GM19351 (cell line): ENCODE measurements at regions not wholly inside any gene's neighbourhood (a gene's known extent, or its start where the extent isn't known, plus 50 kb on each side); places are given as distances from the start of the nearest gene placed in this dataset.

Experiments
- ATAC-seq: cut with Tn5 transposase; IDR thresholded peaks from one replicate; pipeline ENCODE4 v1.9.1; 2021; ENCODE audit warnings: mild to moderate bottlenecking, moderate library complexity; ENCODE audit not compliant: unreplicated experiment

DNA sequence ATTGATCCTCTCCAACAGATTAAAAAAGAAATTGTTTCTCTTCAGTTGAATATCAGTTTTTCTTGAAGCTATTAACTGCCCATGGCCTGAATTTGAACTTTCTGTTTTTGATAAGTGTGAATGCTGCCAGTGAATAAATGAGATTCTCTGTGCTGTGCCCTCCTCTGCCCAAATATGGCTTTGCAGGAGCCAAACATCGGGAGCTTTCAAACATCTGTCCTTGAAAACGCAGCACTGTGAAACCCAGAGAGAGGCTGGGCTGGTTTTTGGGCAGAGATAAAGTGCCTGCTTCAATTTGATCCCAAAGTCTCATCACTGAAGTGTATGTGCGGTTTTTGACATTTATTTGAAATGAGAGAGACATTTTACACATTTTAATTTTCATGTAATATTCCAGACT, 268.3 kb upstream of the SHH start:
- ATAC-seq, result no peak

DNA sequence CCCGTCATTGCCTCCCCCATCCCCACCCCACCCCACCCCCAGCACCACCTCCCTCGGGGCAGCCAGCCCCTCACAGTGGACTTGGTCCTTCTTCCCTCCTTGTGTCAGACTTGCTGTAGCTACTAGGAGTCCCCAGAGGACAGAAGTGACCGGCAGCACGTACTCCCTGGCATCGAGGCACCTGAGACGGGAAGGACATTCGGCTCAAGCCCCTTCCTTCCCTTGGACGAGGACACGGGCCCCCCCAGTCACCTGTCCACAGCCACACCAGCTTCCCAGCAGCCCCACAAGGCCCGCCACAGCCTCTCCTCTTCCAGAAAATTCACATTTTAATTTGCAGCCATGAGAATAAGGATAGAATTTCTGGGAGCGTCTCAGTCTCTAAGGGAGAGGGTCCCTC, 267.8 kb upstream of the SHH start:
- no peak for ATAC-seq

DNA sequence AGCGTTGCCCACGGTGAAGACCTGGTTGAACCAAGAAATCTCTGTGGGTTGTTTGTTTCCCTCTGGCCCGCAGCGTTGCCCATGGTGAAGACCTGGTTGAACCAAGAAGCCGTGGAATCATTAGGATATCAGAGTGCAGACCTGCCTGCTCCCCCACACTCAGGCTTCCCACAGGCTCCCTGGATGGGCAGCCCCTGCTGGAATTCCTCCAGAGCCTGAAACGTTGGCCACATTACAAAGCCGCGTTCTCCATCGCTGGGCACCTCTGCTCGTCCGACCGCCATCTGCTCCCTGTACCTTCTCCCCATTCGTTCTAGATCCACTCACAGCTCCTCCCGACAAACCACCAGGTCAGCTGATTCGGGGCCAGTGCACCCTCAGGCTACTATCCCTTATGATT, 266.9 kb upstream of the SHH start:
- ATAC-seq, result no peak

DNA sequence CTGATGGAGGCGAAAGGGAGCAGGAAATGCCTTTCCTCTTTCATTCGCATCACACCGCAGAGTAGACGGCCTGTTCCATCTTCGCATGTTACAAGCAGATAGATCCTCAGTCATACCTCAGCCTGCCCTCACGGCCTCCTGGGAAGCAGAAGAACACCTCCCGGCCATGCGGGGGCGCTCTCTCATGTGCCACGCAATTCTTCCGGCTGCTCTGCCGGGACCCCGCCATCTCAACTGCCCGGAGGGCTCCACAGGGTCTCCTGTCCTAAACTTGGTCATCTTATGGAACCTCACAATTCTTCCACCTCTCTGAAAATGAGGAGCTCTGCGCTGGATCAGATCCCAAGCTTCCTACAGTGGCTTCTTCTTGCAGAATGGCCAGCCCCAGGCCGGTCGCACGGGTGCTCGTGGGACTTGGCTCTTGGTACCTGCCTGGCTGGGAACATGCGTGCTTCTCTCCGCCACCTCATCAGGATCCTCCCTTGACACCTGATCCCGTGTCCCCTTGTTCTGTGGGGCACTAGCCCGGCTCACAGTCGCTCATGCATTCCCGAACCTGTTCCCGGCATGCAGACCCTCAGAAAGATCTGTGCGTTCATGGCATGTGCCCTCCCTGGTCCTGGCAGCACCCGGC, 262.8 kb upstream of the SHH start:
- ATAC-seq, result no peak

DNA sequence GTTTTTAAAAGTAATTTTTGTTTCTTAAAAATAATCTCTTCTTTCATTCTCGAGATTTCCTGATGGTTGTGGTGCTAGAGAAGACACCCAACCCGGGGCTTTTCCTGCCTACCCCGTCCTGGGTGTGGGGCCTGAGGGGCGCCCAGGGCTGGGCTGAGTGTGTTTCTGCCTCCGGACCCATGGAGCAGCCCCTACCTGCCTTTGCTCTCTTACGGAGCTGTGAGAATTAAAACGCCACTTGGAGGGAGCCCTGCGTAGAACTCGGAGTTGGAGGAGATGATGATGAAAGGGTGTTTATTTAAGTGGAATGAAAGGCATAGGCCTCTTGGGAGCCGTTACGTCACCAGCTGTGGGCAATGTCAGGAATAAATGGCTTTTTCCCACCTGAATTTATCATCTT, 261.8 kb upstream of the SHH start:
- ATAC-seq, result no peak

DNA sequence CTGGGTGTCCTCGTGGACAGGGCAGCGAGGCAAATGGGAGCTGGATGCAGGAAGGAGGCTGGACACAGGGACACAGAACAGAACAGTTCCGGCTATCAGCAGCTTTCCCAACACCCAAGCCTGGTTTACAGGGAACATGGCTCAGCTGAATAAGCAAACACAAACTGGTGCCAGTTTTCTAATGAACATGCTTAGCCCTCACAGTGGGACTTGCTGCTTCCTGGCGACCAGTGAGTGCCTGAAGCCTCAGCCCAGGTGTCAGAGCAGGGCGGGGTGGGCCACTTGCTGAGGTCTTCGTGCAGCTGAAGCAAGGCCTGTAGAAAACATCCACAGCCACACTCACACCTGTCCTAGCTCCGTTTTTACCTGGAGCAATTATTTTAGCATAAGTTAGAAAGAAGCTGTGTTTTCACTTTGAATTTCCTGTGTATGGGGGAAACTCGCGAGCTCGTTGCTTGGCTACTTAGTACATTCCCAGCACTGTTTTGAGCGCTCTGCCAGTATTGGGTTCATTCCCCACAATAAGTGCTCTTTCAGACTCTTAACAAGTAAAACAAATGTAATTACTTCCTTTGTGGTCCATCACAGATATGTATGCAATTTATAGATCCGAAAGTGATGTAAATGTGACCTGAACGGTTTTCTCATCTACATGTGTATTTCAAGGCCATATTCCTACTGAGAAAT, 261.2 kb upstream of the SHH start:
- ATAC-seq, result no peak

DNA sequence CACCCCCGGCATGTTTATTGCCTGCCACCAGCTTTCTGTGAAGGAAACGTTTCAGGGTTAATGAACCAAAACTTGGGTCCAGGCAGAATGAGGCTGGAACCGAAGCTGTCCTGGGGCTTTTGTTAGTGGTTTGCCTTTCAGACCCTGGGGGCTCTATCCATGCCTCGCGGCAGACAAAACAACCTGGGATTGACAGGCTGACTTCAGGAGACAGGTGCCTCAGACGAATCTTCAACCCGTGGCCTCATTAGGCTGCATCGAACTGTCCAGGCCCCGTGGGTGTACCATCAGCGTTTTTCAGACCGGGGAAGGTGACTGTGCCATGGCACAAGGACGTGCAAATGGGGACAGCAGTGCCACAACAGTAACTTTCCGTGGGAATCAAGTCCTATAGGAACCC, 259.3 kb upstream of the SHH start:
- no peak for ATAC-seq

DNA sequence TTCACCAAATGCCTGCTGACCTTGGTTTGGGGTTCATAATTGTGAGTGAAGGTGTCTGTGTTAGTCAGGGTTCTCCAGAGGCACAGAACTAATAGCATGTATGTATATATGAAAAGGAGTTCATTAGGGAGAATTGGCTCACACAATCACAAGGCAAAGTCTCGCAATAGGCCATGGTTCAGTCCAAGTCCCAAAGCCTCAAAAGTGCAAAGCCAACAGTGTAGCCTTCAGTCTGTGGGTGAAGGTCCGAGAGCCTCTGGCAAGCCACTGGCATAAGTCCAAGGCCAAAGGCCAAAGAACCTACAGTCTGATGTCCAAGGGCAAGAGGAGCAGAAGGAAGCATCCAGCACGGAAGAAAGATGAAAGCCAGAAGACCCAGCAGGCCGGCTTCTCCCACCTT, 257.6 kb upstream of the SHH start:
- ATAC-seq, result no peak

DNA sequence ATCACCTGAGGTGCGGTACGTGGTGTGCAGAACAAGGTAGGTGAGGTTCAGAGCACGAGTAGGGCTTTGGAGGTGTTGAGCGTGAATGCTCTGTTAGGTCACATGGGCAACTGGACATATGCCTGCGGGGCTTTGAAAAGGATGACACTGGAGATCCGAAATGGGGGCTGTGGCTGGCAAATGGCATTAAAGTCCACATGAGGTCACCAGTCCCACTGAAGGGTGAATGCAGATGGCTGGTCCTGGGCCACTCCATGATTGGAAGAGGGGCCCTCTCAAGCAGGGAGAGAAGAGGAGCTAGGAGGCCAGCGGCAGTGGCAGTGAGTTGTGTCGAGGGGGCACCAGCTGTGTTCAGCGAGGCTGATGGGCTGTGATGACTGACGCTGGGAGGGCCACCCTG, 254.9 kb upstream of the SHH start:
- no peak for ATAC-seq

DNA sequence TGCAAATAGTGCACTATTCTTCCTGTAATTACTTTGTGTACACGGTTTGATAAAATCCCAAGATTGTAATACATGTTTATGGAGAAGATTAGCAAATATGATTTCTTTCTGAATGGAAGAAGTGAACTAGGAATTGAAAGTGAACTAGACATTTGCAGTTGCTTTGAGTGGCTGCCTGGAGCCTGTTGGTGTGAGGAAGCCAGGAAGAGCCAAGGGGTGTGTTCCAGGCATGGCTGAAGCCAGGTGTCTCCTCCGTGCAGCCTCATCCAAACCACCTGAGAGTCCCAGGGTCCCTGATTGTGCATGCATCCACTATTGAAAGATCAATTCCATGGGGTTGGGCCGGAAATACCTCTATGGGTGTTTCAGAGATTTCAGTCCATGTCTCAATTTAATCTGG, 253.1 kb upstream of the SHH start:
- ATAC-seq, result no peak

DNA sequence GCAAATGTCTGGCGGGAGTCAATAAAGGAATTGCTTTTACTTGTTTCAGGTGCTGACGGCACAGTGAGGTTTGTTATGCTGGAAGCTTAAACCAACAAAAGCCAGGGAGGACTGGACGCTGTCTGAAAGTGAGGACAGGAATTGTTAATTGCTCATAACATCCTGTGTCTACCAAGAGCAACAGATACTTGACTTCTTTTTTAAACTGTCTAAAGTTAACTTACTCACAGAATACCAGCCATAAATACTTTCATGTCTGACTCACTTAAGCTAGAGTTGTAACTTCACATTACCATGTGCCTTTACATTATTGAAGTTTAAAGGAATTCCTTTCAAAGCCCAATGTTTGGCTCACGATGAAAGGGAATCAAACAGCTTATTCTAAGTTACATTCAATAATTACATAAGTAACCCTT, 252.7 kb upstream of the SHH start:
- no peak for ATAC-seq

DNA sequence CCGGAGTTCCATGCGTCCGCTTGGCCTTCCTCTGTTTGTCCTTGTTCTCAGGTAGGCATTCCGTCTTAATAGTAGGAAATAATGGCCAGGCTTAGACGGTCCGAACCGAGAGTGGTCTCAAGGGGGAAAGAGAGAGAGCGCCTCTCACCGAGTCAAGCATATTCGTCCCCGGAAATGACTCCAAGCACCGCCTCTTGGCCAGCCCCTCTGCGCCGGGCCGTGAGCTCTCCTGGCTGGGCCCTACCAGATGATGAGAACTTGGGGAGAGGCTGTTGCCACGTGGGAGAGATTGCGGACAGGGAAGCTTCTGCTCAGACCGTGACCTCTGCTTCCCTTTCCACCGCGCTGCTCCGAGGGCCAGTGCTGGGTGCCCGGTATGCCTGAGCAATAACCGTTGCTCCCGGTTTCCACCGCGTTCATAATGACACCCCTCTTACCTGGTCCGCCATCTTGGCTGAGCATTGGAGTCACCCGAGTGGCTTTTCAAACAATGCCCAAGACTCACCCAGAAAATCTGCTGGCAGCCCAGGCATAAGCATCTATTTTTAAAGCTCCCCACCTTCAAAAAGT, 251.1 kb upstream of the SHH start:
- ATAC-seq, result no peak

DNA sequence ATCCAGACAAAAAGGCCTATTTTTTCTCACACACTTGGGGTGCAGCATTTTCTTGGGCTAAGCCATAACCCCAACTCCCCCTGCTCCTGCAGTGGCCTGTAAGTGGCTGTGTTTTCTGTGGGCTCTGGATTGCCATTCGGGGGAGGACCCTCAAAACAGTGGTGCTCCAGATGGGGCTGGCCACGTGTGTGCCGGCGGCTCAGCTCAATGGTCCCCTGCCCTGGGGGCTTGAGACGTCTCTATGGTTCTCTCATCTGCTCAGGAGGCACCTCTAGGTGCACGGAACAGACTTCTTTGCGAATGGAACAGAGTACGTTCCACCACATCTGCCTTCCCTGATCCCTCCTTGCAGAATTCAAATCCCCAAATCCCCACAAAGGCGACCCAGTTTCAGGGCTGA, 250.0 kb upstream of the SHH start:
- ATAC-seq, result no peak

DNA sequence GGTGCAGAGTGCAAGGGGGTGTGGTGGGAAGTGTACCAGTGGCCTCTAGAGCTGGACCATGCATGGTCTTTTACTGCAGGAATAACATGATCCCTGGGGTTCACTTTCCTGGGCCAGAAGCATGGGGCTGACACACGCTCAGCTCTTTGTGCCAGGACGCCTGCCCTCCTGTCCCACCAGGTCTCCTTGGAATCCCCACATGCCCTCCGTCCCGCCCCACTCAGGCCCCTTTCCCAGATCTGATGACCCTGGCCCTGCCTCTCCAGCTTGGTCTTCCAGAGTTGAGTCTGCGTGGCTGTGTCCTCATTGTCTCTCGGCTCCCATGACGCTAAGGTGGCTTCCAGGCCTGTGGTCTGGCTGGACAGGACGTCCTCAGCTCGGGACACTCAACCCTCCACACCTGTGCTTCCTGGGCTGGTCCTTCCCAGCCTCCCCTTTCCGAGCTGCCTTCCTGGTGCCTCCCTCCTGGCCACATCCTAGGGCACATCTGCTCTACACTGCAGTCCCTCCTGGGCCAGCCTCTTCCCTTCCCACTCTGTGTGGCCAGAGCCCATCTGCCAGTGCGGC, 249.5 kb upstream of the SHH start:
- no peak for ATAC-seq

DNA sequence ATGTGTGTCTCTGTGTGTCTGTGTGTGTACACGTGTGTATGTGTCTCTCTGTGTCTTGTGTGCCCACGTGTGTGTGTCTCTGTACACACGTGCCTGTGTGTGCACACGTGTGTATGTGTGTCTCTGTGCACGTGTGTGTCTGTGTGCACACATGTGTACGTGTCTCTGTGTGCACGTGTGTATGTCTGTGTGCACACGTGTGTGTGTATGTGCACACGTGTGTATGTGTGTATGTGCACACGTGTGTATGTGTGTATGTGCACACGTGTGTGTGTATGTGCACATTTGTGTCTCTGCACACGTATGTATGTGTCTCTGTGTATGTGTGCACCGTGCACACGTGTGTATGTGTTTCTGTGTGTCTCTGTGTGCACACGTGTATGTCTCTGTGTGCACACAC, 248.7 kb upstream of the SHH start:
- ATAC-seq, result no peak

DNA sequence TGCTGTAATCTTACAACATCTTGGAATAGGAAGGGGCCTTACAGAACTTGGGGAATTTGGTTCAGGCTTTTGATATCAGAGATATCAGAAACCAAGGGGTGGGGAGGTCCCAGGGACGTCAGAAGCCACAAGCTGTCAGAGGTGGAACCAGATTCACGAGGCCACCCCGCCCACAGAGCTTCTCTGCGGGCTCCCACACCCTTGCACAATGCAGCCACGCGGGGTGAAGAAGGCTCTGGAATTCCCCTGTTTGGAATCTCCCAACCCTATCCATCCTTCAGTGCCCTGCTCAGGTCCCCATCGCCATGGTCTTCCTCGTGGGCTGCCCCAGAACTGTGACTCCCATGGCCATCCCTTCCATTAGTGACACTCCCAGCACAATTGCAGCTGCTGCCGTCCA, 247.1 kb upstream of the SHH start:
- ATAC-seq, result no peak

DNA sequence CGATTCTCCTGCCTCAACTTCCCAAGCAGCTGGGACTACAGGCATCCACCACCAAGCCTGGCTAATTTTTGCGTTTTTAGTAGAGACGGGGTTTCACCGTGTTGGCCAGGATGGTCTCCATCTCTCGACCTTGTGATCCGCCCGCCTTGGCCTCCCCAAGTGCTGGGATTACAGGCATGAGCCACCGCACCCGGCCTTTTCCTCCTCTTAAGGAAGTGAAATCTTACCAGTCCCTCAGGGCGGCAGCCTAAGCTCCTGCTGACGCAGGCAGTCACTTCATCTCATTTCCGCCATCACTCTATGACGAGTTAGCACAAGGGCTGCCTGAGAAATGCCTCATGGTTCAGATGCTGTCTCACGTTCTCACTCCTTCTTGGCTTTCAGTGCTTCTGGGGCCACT, 246.0 kb upstream of the SHH start:
- ATAC-seq, result no peak

DNA sequence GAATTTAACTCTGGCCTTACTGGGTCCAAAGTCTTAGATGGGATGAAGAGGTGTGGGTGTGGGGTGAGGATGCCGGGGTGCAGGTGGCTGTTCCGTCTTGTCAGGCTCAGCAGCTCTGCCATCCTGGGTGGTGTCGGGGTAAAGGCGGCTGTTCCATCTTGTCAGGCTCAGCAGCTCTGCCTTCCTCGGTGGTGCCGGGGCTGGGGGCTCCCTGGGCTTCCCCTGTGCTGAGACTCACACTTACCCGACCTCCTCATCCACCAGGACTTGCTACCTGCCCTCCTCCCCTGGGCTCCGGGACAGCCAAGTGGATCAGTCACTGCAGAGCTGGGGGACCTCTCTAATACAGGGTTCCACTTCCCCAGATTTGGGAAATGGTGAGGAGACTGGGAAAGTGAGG, 244.3 kb upstream of the SHH start:
- no peak for ATAC-seq

DNA sequence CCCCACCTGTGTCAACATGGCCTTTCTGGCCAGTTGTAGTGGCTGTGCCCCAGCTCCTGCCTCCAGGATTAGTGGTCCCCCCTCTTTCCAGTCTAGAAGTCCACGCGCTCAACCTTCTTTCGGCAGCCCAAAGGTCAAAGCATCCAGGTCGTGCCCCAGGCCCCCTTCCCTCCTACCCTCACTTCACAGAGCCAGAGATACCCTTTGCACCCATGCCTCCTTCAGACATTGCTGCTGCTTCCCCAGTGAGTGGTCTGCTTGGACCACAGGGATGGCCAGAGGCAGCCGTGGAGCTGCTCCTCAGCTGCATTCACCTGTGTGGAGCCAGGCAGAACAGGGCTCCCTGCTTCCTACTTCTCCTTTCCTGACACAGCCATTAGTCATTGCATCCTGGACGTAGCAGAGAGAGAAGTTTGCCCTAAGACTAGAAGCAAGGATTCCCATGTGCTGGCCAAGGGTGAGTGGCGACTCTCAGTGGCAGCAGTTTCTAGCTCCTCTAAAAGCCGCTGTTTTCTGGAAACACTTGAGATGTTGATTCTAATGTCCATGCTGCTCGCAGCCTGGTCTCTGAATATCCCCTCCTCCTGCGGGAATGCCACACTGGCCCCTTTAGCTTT, 243.1 kb upstream of the SHH start:
- ATAC-seq, result no peak

DNA sequence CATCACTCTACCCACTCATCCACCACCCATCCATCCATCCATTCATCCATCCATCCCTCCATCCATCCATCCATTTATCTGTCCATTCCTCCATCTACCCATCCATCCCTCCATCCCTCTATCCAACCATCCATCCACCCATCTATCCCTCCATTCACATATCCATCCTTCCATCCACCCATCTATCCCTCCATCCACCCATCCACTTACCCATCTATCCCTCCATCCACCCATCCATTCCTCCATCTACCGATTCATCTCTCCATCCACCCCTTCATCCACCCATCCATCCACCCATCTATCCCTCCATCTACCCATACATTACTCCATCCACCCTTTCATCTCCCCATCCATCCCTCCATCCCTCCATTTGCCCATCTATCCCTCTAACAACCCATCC, 239.6 kb upstream of the SHH start:
- no peak for ATAC-seq

DNA sequence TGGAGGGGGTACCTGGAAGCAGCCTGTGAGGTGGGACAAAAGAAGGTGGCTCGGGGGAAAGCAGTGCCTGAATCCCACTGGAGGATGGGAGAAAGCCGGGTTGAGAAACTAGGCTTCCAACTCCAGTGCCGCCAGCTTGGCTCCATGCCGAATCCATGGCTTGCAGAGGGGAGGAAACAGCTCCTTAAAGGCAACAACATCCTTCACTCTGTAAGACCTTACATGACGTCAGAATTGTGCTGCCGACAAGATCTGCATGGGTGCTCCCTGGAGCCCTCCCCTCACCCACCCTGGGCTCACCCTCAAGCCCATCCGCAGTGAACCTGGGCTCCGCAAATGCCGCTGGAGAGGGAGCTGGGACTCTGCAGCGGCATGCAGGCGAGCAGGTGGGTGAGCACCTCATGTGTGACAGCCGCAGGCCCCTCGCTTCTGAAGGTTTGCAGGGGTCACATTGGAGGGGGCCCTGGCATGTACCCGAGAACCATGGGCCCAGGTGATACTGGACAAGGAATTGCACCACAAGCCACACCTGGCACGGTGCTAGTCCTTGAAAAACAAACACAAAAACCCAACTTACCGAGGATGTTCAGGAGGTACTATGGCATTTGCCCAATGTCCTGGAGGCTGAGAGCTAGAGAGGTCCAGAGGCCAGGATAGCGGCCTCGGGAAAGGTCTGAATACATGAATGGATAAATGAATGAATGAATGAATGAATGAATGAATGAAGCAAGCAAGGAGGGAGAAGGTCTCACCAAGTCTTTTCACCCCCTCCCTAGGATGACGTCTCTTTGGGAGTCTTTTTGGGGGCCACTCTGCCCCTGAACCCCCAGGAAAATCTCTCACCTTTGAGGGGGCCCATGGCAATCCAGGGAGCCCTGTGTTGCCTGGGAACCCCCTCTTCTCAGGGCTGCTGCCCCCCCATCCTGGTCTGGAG, 238.6 kb upstream of the SHH start:
- no peak for ATAC-seq
